ENCODE measurements at regions not wholly inside any gene's neighbourhood (a gene's known extent, or its start where the extent isn't known, plus 50 kb on each side); places are given as distances from the start of the nearest gene placed in this dataset.
"Not testable (repeated sequence)": the region's sequence is repeated elsewhere in the genome, so short reads cannot be mapped to it uniquely, and the experiment has no call there.

DNA sequence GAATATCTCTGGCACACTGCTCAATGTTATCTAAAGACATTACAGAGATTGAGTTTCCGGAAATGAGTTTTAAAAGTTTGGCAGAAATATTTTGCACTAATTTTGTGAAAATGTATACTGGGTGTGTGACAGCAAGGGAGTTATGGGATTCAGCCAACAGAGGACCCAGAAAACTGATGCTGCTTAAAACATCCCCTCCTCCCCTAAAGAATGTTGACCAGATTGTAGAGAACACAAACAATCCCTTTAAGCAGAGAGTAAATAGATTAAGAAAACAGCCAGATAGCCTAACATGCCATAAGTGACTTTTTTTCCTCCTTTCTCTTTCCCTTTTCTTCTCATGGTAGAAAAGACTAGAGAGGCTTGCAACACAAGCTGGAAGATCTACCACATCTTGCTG lies 928.0 kb upstream of the ALCAM start:
- Histone ChIP-seq H3K4me3 (no peak overlapping the region), H3F3A (ENCODE audit: low read depth) (no peaks in the 10 kb centered on the region), H3K9me3 (ENCODE audit: low read depth) (no peaks in the 10 kb centered on the region), H2AFZ (replicated peaks) (peak overlapping the region; percentile 70), H3K36me3 (no peaks in the 10 kb centered on the region), H3K9ac (no peak overlapping the region), H3K27me3 (no peaks in the 10 kb centered on the region), H4K20me1 (ENCODE audit: low read depth) (no peaks in the 10 kb centered on the region), H3K27ac (peak overlapping the region; percentile 25), H3K4me2 (peak overlapping the region; percentile 7), H3K79me2 (ENCODE audit: low read depth) (no peaks in the 10 kb centered on the region), H3K4me1 (peaks cover 25% of the 10 kb centered on the region)
- Mint-ChIP-seq H3K4me1 (peaks cover 15% of the 10 kb centered on the region), H3K4me3 (no peak overlapping the region), H3K36me3 (no peaks in the 10 kb centered on the region), H3K27ac (no peak overlapping the region), H3K9me3 (no peaks in the 10 kb centered on the region), H3K27me3 (ENCODE audit: insufficient read depth, low read depth) (no peaks in the 10 kb centered on the region)
- no peak for TF ChIP-seq EZH2phosphoT487 (IDR thresholded peaks at IDR 0.05)
- TF ChIP-seq EZH2 (IDR thresholded peaks at IDR 0.05) = no peak
- TF ChIP-seq, protein P1, sequence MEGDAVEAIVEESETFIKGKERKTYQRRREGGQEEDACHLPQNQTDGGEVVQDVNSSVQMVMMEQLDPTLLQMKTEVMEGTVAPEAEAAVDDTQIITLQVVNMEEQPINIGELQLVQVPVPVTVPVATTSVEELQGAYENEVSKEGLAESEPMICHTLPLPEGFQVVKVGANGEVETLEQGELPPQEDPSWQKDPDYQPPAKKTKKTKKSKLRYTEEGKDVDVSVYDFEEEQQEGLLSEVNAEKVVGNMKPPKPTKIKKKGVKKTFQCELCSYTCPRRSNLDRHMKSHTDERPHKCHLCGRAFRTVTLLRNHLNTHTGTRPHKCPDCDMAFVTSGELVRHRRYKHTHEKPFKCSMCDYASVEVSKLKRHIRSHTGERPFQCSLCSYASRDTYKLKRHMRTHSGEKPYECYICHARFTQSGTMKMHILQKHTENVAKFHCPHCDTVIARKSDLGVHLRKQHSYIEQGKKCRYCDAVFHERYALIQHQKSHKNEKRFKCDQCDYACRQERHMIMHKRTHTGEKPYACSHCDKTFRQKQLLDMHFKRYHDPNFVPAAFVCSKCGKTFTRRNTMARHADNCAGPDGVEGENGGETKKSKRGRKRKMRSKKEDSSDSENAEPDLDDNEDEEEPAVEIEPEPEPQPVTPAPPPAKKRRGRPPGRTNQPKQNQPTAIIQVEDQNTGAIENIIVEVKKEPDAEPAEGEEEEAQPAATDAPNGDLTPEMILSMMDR (IDR thresholded peaks at IDR 0.05) = no peak
- DNase-seq (ENCODE audit: low spot score) = no peak

DNA sequence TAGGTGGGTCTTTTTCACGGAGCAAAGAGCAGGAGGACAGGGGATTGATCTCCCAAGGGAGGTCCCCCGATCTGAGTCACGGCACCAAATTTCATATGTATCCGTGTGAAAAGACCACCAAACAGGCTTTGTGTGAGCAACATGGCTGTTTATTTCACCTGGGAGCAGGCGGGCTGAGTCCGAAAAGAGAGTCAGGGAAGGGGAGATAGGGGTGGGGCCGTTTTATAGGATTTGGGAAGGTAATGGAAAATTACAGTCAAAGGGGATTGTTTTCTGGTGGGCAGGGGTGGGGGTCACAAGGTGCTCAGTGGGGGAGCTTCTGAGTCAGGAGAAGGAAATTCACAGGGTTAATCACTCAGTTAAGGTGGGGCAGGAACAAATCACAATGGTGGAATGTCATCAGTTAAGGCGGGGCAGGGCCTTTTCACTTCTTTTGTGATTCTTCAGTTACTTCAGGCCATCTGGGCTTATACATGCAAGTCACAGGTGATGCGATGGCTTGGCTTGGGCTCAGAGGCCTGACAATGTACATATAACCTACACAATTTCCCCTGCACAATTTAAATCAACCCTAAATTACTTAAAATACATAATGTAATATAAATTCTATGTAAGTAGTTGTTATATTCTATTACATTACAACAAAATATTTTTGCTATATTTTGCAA lies 921.3 kb upstream of the ALCAM start:
- H3K27me3 ChIP-seq; H2AFZ ChIP-seq (replicated peaks); H3K36me3 ChIP-seq; H4K20me1 ChIP-seq (ENCODE audit: low read depth); H3K27ac Mint-ChIP-seq; H3K4me3 Mint-ChIP-seq; H3K4me3 ChIP-seq; H3K27ac ChIP-seq; H3K4me2 ChIP-seq; H3K4me1 ChIP-seq; H3K9me3 Mint-ChIP-seq; H3K4me1 Mint-ChIP-seq; H3K79me2 ChIP-seq (ENCODE audit: low read depth); H3K27me3 Mint-ChIP-seq (ENCODE audit: insufficient read depth, low read depth); H3K36me3 Mint-ChIP-seq; H3K9me3 ChIP-seq (ENCODE audit: low read depth); DNase-seq (ENCODE audit: low spot score); H3F3A ChIP-seq (ENCODE audit: low read depth); H3K9ac ChIP-seq: not testable (repeated sequence)

DNA sequence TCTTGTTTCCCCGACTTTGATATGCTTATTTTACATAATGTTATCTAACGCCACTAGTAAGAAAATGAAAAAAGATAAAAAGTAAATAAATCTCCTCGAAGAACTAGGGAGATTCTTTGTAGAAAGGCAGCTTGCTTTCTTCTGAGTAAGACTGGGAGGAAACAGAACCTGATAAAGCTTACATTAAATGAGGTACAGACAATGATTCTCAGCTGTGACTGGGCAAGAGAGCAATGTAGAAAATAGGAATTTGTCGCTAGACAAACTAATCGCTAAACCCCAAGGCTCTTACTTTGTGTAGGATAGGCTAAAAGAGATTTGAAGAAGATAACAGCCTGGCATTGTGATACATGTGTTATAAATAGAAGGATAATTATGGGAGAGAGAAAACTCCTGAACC lies 919.0 kb upstream of the ALCAM start:
- H3K4me2 ChIP-seq = no peak overlapping the region
- H3K9me3 ChIP-seq (ENCODE audit: low read depth) = no peaks in the 10 kb centered on the region
- H3K36me3 ChIP-seq = no peaks in the 10 kb centered on the region
- no peak for DNase-seq (ENCODE audit: low spot score)
- H3K27me3 ChIP-seq = no peaks in the 10 kb centered on the region
- H3K9ac ChIP-seq = no peak overlapping the region
- no peaks in the 10 kb centered on the region for H3K36me3 Mint-ChIP-seq
- no peaks in the 10 kb centered on the region for H3K79me2 ChIP-seq (ENCODE audit: low read depth)
- H3K27ac ChIP-seq = no peak overlapping the region
- no peaks in the 10 kb centered on the region for H3K4me1 Mint-ChIP-seq
- H4K20me1 ChIP-seq (ENCODE audit: low read depth) = no peaks in the 10 kb centered on the region
- no peak overlapping the region for H2AFZ ChIP-seq (replicated peaks)
- H3K4me3 Mint-ChIP-seq = no peak overlapping the region
- H3F3A ChIP-seq (ENCODE audit: low read depth) = no peaks in the 10 kb centered on the region
- no peak for TF ChIP-seq EZH2phosphoT487 (IDR thresholded peaks at IDR 0.05)
- no peak overlapping the region for H3K4me3 ChIP-seq
- H3K4me1 ChIP-seq = no peaks in the 10 kb centered on the region
- peaks cover 2% of the 10 kb centered on the region for H3K27me3 Mint-ChIP-seq (ENCODE audit: insufficient read depth, low read depth)
- peaks cover 7% of the 10 kb centered on the region for H3K9me3 Mint-ChIP-seq
- H3K27ac Mint-ChIP-seq = no peak overlapping the region

DNA sequence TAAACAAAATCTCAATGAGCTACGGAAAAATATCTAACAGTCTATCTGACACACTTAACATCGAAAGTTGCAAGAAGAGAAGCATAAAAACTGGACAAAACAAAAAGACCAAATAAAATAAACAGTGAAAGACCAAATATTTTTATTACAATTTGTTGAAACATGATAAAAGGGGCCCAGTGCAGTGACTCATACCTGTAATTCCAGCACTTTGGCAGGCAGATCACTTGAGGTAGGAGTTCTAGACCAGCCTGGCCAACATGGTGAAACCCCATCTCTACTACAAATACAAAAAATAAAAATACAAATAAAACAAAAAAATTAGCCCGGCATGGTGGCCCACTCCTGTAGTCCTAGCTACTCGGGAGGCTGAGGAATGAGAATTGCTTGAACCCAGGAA lies 914.0 kb upstream of the ALCAM start:
- Histone ChIP-seq H4K20me1 (ENCODE audit: low read depth) (no peaks in the 10 kb centered on the region), H3K4me1 (no peaks in the 10 kb centered on the region), H3K36me3 (no peaks in the 10 kb centered on the region), H3K79me2 (ENCODE audit: low read depth) (no peaks in the 10 kb centered on the region), H3K27ac (no peak overlapping the region), H3F3A (ENCODE audit: low read depth) (no peaks in the 10 kb centered on the region), H3K27me3 (no peaks in the 10 kb centered on the region), H3K9ac (no peak overlapping the region), H3K9me3 (ENCODE audit: low read depth) (no peaks in the 10 kb centered on the region), H3K4me3 (no peak overlapping the region), H3K4me2 (no peak overlapping the region), H2AFZ (replicated peaks) (no peak overlapping the region)
- no peak for TF ChIP-seq EZH2phosphoT487 (IDR thresholded peaks at IDR 0.05)
- TF ChIP-seq, protein P1 (IDR thresholded peaks at IDR 0.05) = no peak
- no peak for TF ChIP-seq EZH2 (IDR thresholded peaks at IDR 0.05)
- Mint-ChIP-seq H3K4me1 (no peaks in the 10 kb centered on the region), H3K27me3 (ENCODE audit: insufficient read depth, low read depth) (peaks cover 2% of the 10 kb centered on the region), H3K4me3 (no peak overlapping the region), H3K9me3 (no peaks in the 10 kb centered on the region), H3K27ac (no peak overlapping the region), H3K36me3 (no peaks in the 10 kb centered on the region)
- DNase-seq (ENCODE audit: low spot score) = no peak

All from neural progenitor cell (in vitro differentiated cells).